ENCODE measurements at regions not wholly inside any gene's neighbourhood (a gene's known extent, or its start where the extent isn't known, plus 50 kb on each side); places are given as distances from the start of the nearest gene placed in this dataset.
"Not testable (repeated sequence)": the region's sequence is repeated elsewhere in the genome, so short reads cannot be mapped to it uniquely, and the experiment has no call there.

GRCh38 chr2:228507231-228507824 is 325.8 kb upstream of the SPHKAP start:
- no peak for DNase-seq

- DNase-seq = no peak
Measured at GRCh38 chr2:228503731-228504130, 322.2 kb upstream of the SPHKAP start.

- no peak for DNase-seq
Measured at GRCh38 chr2:228493852-228494251, 312.4 kb upstream of the SPHKAP start.

GRCh38 chr2:228479014-228479413 is 297.5 kb upstream of the SPHKAP start:
- no peak for DNase-seq

- DNase-seq = no peak
Measured at GRCh38 chr2:228474466-228474865, 293.0 kb upstream of the SPHKAP start.

- DNase-seq = no peak
Measured at GRCh38 chr2:228469721-228470120, 288.2 kb upstream of the SPHKAP start.

GRCh38 chr2:228466851-228467250 is 285.4 kb upstream of the SPHKAP start:
- DNase-seq = no peak

GRCh38 chr2:228465408-228465807 is 283.9 kb upstream of the SPHKAP start:
- no peak for DNase-seq

GRCh38 chr2:228458364-228458763 is 276.9 kb upstream of the SPHKAP start:
- DNase-seq = no peak

- DNase-seq = no peak
Measured at GRCh38 chr2:228447266-228447915, 265.9 kb upstream of the SPHKAP start.

- DNase-seq = no peak
Measured at GRCh38 chr2:228446734-228447133, 265.2 kb upstream of the SPHKAP start.

- DNase-seq = no peak
Measured at GRCh38 chr2:228444161-228444560, 262.7 kb upstream of the SPHKAP start.

- no peak for DNase-seq
Measured at GRCh38 chr2:228433721-228434120, 252.2 kb upstream of the SPHKAP start.

- no peak for DNase-seq
Measured at GRCh38 chr2:228432116-228432515, 250.6 kb upstream of the SPHKAP start.

- no peak for DNase-seq
Measured at GRCh38 chr2:228430986-228431385, 249.5 kb upstream of the SPHKAP start.

GRCh38 chr2:228426502-228427216 is 245.2 kb upstream of the SPHKAP start:
- no peak for DNase-seq

GRCh38 chr2:228425411-228426060 is 244.0 kb upstream of the SPHKAP start:
- not testable (repeated sequence) for DNase-seq

- DNase-seq = no peak
Measured at GRCh38 chr2:228417956-228418355, 236.5 kb upstream of the SPHKAP start.

- DNase-seq = no peak
Measured at GRCh38 chr2:228417526-228417925, 236.0 kb upstream of the SPHKAP start.

- DNase-seq = no peak
Measured at GRCh38 chr2:228410061-228410460, 228.6 kb upstream of the SPHKAP start.

GRCh38 chr2:228409493-228409892 is 228.0 kb upstream of the SPHKAP start:
- DNase-seq = no peak

- no peak for DNase-seq
Measured at GRCh38 chr2:228408529-228409227, 227.2 kb upstream of the SPHKAP start.

- DNase-seq = no peak
Measured at GRCh38 chr2:228407821-228408220, 226.3 kb upstream of the SPHKAP start.

Measured in hematopoietic multipotent progenitor cell treated with erythropoietin and hydrocortisone succinate and interleukin-3 and kit ligand, for 4 days (in vitro differentiated cells).